Liver (tissue), 8 donors: ENCODE measurements at regions not wholly inside any gene's neighbourhood (a gene's known extent, or its start where the extent isn't known, plus 50 kb on each side); places are given as distances from the start of the nearest gene placed in this dataset.

Experiments
- DNase-seq: peaks from one replicate; pipeline ENCODE4 v3.0.0-alpha.2; 2017; ENCODE audit warnings: low spot score
- H3K27ac ChIP-seq, 2 donors: one replicate each; pipeline ENCODE4 v1.7.0; 2013; ENCODE audit warnings: inconsistent platforms in 2 of 2, low read length in 2 of 2, control low read depth in 1 of 2, low read depth in 1 of 2, mild to moderate bottlenecking in 1 of 2
- H3K27me3 ChIP-seq, 4 donors: one replicate each; pipeline versions ENCODE4 v1.6.1 to v1.7.0; 2013; ENCODE audit warnings: low read length in 3 of 4, inconsistent platforms in 1 of 4, mild to moderate bottlenecking in 1 of 4, moderate library complexity in 1 of 4; ENCODE audit not compliant: control insufficient read depth in 4 of 4, insufficient read depth in 4 of 4
- H3K36me3 ChIP-seq, 4 donors: one replicate each; pipeline versions ENCODE4 v1.6.1 to v1.7.0; 2013; ENCODE audit warnings: low read length in 3 of 4, mild to moderate bottlenecking in 3 of 4, low read depth in 1 of 4, moderate library complexity in 1 of 4; ENCODE audit not compliant: control insufficient read depth in 4 of 4, insufficient read depth in 3 of 4
- H3K4me1 ChIP-seq, 4 donors: one replicate each; pipeline versions ENCODE4 v1.6.1 to v1.7.0; 2013; ENCODE audit warnings: low read length in 3 of 4, mild to moderate bottlenecking in 3 of 4, moderate library complexity in 1 of 4; ENCODE audit not compliant: control insufficient read depth in 4 of 4, insufficient read depth in 4 of 4
- H3K4me3 ChIP-seq, 3 donors: one replicate each; pipeline versions ENCODE4 v1.6.1 to v1.7.0; 2013; ENCODE audit warnings: low read length in 3 of 3, control low read depth in 1 of 3, low read depth in 1 of 3, mild to moderate bottlenecking in 1 of 3
- H3K9ac ChIP-seq, 2 donors: one replicate each; pipeline ENCODE4 v1.7.0; 2013; ENCODE audit warnings: low read length in 2 of 2, mild to moderate bottlenecking in 2 of 2, moderate library complexity in 2 of 2, control low read depth in 1 of 2, low read depth in 1 of 2
- H3K9me3 ChIP-seq, 4 donors: one replicate each; pipeline versions ENCODE4 v1.6.1 to v1.7.0; 2013; ENCODE audit warnings: low read length in 3 of 4; ENCODE audit not compliant: control insufficient read depth in 4 of 4
- FOXA1 ChIP-seq: IDR thresholded peaks from 2 replicates; pipeline ENCODE4 v1.6.1; 2016; ENCODE audit warnings: antibody characterized with exemption
- FOXA2 ChIP-seq: IDR thresholded peaks from 2 replicates; pipeline ENCODE4 v1.6.1; 2016; ENCODE audit warnings: antibody characterized with exemption
- GABPA ChIP-seq, 2 donors: IDR thresholded peaks in 1 of 2; conservative IDR thresholded peaks in 1 of 2; 2 replicates each; pipeline ENCODE4 v1.6.1; 2016; ENCODE audit warnings: antibody characterized with exemption in 2 of 2, mild to moderate bottlenecking in 1 of 2, moderate library complexity in 1 of 2
- HNF4A ChIP-seq, 2 donors: conservative IDR thresholded peaks; 2 replicates each; pipeline ENCODE4 v1.6.1; 2016; ENCODE audit warnings: antibody characterized with exemption in 2 of 2, mild to moderate bottlenecking in 2 of 2
- HNF4G ChIP-seq: IDR thresholded peaks from 2 replicates; pipeline ENCODE4 v1.6.1; 2016; ENCODE audit warnings: antibody characterized with exemption
- JUND ChIP-seq, 2 donors: IDR thresholded peaks; 2 replicates each; pipeline ENCODE4 v1.6.1; 2016; ENCODE audit warnings: antibody characterized with exemption in 2 of 2
- MAX ChIP-seq: IDR thresholded peaks from 2 replicates; pipeline ENCODE4 v1.6.1; 2016; ENCODE audit warnings: antibody characterized with exemption
- RAD21 ChIP-seq, 2 donors: IDR thresholded peaks; 2 replicates each; pipeline ENCODE4 v1.6.1; 2016; ENCODE audit warnings: antibody characterized with exemption in 2 of 2, mild to moderate bottlenecking in 2 of 2
- REST ChIP-seq: IDR thresholded peaks from 2 replicates; pipeline ENCODE4 v1.6.1; 2016; ENCODE audit warnings: antibody characterized with exemption, mild to moderate bottlenecking
- SP1 ChIP-seq: IDR thresholded peaks from 2 replicates; pipeline ENCODE4 v1.6.1; 2018; ENCODE audit warnings: antibody characterized with exemption, mild to moderate bottlenecking
- TAF1 ChIP-seq: conservative IDR thresholded peaks from 2 replicates; pipeline ENCODE4 v1.6.1; 2016; ENCODE audit warnings: antibody characterized with exemption, mild to moderate bottlenecking
- YY1 ChIP-seq: IDR thresholded peaks from 2 replicates; pipeline ENCODE4 v1.6.1; 2016; ENCODE audit warnings: antibody characterized with exemption, mild to moderate bottlenecking
- ZBTB33 ChIP-seq: IDR thresholded peaks from 2 replicates; pipeline ENCODE4 v1.6.1; 2016; ENCODE audit warnings: antibody characterized with exemption
- WGBS: extraction: QIAGEN DNeasy Blood & Tissue Kit; methylation state at CpG from one replicate; pipeline ENCODE4 v1.1.7; 2013; 5-methylcytosine and 5-hydroxymethylcytosine counted together
- TF ChIP-seq, protein P1 (sequence below): IDR thresholded peaks from 2 replicates; pipeline ENCODE4 v1.6.1; 2016; ENCODE audit warnings: antibody characterized with exemption
- TF ChIP-seq, protein P2 (sequence below): fragments of 150-350 bp; IDR thresholded peaks from 2 replicates; pipeline ENCODE4 v1.5.1; 2017; ENCODE audit warnings: improper control_type of control experiment, low read depth, low read length; ENCODE audit not compliant: missing input control
- donor health status: healthy.
- donor health status: healthy.
- donor health status: healthy.
- donor health status: healthy.
- donor health status: healthy.

- H3K9me3 ChIP-seq = no peaks in the 10 kb centered on the region
- H3K4me1 ChIP-seq = no peaks in the 10 kb centered on the region
- WGBS = 86% methylated on average over 13 of the region's 13 CpGs
- no peaks in the 10 kb centered on the region for H3K27me3 ChIP-seq
- H3K9ac ChIP-seq = no peak overlapping the region
- no peak for DNase-seq
- no peak overlapping the region for H3K4me3 ChIP-seq
- H3K27ac ChIP-seq = no peak overlapping the region
- no peak for TF ChIP-seq GABPA (IDR thresholded peaks at IDR 0.05 in 1 of 2, conservative IDR thresholded peaks at IDR 0.05 in 1 of 2)
- TF ChIP-seq, protein P1, sequence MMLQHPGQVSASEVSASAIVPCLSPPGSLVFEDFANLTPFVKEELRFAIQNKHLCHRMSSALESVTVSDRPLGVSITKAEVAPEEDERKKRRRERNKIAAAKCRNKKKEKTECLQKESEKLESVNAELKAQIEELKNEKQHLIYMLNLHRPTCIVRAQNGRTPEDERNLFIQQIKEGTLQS = no peak
- no peak for TF ChIP-seq FOXA2
- TF ChIP-seq JUND (IDR thresholded peaks at IDR 0.05) = no peak
- no peak for TF ChIP-seq YY1
- no peak for TF ChIP-seq MAX
- TF ChIP-seq ZBTB33 = no peak
- TF ChIP-seq REST = no peak
- no peak for TF ChIP-seq FOXA1
- TF ChIP-seq SP1 = no peak
- TF ChIP-seq HNF4G = no peak
- H3K36me3 ChIP-seq = no peaks in the 10 kb centered on the region
Observed at GRCh38 chr11:126129727-126130671, 67.3 kb upstream of the CDON start.

GRCh38 chr11:126127898-126128297 is 65.2 kb upstream of the CDON start:
- DNase-seq = no peak
- 36% methylated on average over 6 of the region's 6 CpGs for WGBS
- TF ChIP-seq RAD21 (IDR thresholded peaks at IDR 0.05) (no peak), REST (no peak), SP1 (no peak), YY1 (no peak), HNF4G (no peak), MAX (no peak), HNF4A (conservative IDR thresholded peaks at IDR 0.05) (no peak), GABPA (IDR thresholded peaks at IDR 0.05 in 1 of 2, conservative IDR thresholded peaks at IDR 0.05 in 1 of 2) (no peak), TAF1 (no peak), ZBTB33 (no peak)
- TF ChIP-seq, protein P2, sequence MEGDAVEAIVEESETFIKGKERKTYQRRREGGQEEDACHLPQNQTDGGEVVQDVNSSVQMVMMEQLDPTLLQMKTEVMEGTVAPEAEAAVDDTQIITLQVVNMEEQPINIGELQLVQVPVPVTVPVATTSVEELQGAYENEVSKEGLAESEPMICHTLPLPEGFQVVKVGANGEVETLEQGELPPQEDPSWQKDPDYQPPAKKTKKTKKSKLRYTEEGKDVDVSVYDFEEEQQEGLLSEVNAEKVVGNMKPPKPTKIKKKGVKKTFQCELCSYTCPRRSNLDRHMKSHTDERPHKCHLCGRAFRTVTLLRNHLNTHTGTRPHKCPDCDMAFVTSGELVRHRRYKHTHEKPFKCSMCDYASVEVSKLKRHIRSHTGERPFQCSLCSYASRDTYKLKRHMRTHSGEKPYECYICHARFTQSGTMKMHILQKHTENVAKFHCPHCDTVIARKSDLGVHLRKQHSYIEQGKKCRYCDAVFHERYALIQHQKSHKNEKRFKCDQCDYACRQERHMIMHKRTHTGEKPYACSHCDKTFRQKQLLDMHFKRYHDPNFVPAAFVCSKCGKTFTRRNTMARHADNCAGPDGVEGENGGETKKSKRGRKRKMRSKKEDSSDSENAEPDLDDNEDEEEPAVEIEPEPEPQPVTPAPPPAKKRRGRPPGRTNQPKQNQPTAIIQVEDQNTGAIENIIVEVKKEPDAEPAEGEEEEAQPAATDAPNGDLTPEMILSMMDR = no peak
- TF ChIP-seq, protein P1 = no peak

More at GRCh38 chr11:126127898-126128297, 65.2 kb upstream of the CDON start:
- Histone ChIP-seq H3K9ac (no peak overlapping the region), H3K9me3 (no peaks in the 10 kb centered on the region), H3K27ac (no peak overlapping the region), H3K27me3 (no peaks in the 10 kb centered on the region), H3K36me3 (no peaks in the 10 kb centered on the region), H3K4me1 (no peaks in the 10 kb centered on the region), H3K4me3 (no peak overlapping the region)
